ENCODE measurements at regions not wholly inside any gene's neighbourhood (a gene's known extent, or its start where the extent isn't known, plus 50 kb on each side); places are given as distances from the start of the nearest gene placed in this dataset.

DNA sequence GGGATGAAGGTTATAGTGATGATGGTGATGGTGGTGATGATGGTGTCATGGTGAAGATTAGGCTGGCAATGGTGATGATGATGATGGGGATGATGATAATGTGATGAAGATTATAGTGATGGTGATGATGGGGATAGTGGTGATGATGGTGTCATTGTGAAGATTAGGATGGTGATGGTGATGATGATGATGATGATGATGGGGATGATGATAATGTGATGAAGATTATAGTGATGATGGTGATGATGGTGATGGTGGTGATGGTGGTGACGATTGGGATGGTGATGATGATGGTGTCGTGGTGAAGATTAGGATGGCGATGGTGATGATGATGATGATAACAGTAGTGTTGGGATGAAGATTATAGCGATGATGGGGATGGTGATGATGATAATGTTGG lies 285.1 kb upstream of the AJAP1 start:
- TF ChIP-seq, protein P1, sequence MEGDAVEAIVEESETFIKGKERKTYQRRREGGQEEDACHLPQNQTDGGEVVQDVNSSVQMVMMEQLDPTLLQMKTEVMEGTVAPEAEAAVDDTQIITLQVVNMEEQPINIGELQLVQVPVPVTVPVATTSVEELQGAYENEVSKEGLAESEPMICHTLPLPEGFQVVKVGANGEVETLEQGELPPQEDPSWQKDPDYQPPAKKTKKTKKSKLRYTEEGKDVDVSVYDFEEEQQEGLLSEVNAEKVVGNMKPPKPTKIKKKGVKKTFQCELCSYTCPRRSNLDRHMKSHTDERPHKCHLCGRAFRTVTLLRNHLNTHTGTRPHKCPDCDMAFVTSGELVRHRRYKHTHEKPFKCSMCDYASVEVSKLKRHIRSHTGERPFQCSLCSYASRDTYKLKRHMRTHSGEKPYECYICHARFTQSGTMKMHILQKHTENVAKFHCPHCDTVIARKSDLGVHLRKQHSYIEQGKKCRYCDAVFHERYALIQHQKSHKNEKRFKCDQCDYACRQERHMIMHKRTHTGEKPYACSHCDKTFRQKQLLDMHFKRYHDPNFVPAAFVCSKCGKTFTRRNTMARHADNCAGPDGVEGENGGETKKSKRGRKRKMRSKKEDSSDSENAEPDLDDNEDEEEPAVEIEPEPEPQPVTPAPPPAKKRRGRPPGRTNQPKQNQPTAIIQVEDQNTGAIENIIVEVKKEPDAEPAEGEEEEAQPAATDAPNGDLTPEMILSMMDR (IDR thresholded peaks at IDR 0.05), result no peak
- no peak for TF ChIP-seq POLR2A (IDR thresholded peaks at IDR 0.05)

Data from thyroid gland (tissue), 4 donors.